Non-pigmented ciliary epithelial cell (primary cell): ENCODE measurements at regions not wholly inside any gene's neighbourhood (a gene's known extent, or its start where the extent isn't known, plus 50 kb on each side); places are given as distances from the start of the nearest gene placed in this dataset.
"Not testable (repeated sequence)": the region's sequence is repeated elsewhere in the genome, so short reads cannot be mapped to it uniquely, and the experiment has no call there.

Source experiments
- DNase-seq: peaks from one replicate; pipeline ENCODE4 v3.0.0-alpha.2; 2010; ENCODE audit warnings: low read depth

DNA sequence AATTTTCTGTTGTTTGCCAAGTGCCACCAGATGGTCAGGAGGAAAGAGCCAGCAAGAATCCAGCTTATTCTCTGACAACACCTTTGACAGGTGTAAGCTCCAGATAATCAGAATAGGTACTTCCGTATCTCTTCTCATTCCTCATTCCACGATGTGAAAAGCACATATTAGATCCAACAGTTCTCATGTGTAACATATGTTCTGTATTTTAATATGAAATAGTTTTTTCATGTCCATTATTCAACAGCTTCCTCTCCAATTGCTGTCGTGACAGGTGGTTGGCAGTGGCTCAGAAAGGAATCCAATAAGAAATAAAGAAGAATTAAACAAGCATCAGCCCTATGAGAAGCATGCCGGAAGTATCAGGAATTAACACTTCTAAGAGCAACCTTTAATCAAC is 1624.7 kb downstream of the MRPL39 start:
- DNase-seq: no peak

DNA sequence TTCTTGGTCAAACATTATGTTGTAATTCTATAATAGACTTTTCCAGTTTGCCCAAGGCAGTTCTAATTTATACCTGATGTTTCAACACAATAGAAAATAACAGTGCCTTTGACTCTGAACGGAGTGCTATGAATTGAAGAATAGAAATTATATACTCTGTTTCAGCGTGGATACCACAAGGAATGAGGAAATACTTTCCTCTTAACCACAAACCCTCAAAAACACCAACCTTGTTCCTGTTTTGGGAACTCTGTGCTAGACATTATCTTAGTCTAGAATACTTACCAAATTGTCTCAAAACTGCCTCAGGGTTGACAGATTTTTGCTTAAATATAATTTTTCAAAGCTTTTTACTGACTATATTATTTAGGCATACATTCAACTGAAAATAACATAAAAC is 1629.3 kb downstream of the MRPL39 start:
- peak; percentile 18 for DNase-seq

DNA sequence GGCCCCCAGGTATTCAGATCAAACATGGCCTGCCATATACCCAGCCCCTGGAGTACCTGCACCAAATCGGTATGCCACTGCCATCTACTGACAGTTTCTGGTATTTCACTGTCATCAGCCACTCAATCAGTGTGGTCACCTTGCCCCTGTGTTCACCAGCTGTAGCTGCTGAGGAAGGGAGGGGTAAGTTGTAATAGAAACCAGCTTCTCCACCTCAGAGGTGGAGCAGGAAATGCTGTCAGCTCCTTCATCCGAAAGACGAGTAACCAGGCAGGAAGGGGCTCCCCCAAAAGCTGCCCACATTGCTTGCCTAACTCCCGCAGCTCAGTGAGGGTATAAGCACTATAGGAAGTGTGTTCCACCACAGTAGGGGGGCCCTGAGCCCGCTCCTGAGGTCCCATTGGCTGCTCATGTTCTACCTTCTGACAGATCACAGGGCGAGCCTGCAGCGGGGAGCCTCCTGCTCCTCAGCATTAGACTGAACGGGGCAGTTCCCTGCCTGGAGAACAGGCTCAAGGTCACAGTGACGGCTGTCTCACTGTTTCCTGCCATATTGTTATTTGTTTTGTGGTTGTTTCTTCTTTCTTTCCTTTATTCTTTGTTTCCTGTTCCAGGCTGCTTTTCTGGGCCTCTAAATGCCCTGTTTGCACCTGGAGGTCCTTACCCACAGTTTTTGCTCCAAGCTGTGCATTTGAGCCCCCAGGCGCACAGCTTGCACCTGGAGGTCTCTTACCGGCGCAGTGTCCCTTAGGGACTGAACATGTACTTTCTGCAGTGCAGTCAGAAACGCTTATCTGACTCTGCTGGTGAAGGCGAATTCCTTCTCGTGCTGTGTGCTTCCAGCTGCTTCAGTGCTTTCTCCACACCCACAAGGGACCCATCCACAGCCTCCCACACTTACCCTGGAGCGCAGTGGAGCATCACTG is 1638.3 kb downstream of the MRPL39 start:
- DNase-seq: no peak

DNA sequence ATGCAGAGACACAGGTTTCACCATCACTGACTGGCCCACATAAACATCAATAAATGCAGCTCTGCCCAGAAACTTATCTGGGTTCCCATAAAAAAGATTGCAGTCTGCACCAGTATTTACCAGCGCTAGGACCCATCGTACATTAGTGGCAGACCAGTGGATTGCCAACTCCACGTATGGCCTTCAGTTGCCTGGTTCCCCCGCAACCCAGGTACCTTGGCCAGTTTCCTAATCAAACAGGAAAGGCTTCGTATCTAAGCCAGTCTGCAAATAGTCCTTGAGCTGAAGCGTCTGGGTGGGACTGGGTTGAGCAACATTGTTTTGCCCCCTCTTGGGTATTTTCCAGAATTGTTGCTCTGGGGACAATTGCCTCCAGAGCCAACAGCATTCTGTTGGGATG is 1639.3 kb downstream of the MRPL39 start:
- no peak for DNase-seq

DNA sequence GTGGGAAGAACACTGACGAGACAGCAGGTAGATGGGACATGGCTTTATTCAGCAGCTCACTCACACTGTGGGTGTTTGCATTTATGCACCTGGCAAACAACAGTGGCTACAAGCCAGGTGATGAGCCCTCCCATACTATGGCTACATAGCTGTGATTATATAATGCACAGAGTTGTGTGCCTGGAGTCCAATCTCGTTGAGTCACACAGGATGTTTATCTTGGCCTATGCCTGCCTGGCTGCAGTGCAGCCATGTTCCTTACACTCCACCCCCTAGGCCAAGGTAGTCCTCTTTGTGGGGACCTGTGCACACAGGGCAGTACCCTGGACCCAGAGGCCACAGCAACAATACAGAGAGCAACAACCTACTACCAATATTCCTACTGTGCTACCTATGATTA is 1643.8 kb downstream of the MRPL39 start:
- DNase-seq: no peak

DNA sequence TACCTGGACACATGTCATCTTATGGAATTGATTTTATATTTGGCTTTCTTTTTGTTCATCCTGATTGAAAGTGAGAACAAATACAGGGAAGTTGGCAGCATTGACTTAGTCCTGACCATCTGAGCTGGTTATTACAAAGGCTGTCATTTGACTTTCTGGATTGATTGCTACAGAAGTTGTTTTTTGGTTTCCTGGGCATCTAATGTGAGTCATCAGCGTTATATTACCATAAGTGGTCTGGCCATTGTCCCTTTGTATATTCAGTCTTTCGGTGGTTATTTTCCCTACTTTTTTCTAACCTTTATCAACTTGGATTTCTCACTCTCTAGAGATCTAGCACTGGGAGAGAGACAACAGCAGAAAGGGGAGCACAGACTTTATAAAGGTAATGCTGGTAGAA is 1646.5 kb downstream of the MRPL39 start:
- DNase-seq: no peak

DNA sequence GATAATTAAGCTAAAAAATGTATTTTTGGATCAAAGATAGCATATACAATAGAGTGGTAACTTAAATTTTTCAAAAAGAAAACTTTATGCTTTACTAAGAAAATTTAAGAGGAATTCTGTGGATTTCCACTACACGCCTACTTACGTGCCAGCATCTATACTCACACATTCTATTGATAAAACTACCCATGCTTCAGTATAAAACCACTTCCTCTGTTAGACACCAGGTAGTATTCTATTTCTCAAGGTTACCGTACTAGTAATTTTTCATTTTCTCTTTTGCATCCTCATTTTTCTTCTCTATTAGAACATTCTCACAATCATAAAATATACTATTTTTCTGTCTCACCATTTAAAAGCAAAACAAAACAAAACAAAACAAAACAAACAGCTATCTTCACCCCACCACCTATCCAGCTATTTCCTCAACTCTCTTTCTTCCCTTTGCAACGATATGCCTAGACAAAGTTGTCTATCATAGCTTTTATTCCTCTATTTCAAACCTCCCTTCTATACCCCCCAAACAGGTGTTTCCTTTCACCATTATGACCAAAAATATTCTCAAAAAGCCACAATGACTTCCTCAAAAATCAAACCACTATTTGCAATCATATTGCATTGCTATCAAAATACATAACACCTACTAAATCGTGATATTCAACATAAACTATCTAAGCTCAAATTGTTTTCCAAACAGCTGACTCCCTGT is 1652.0 kb downstream of the MRPL39 start:
- no peak for DNase-seq

DNA sequence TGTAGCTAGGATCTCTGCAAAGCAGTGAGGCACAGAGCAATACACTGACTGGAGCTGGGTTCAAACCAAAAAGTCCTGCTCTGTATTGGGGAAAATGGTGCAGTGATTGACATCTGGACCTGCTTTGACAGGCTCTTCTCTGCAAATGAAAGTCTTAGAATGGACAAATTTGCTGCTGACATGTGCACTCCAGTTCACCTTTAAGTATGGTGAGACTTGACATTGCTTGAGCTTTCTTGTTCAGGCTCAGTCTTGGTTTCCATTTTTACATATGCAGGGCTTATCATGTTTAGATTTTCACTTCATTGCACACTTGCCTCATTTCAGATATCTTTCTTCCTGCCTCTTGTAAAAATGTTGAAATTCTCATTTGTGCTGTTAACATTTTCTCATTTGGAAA is 1655.0 kb downstream of the MRPL39 start:
- DNase-seq: no peak

DNA sequence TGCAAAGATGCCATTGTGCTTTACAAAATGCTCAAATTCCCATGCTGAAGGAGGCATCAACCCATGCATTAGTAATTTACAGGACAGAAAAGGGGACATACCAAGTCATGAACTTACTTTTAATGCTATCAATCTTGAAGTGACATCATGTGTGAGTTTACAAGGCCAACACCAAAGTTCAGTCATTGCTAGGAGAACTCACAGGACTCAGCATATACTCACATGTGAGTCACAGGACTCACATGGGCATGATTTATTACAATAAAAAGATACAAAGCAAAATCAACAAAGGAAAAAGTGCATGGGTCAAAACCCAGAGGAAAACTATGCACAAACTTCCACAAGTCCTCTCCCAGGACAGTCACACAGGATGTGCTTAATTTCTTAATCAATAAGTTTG is 1656.0 kb downstream of the MRPL39 start:
- DNase-seq: no peak

DNA sequence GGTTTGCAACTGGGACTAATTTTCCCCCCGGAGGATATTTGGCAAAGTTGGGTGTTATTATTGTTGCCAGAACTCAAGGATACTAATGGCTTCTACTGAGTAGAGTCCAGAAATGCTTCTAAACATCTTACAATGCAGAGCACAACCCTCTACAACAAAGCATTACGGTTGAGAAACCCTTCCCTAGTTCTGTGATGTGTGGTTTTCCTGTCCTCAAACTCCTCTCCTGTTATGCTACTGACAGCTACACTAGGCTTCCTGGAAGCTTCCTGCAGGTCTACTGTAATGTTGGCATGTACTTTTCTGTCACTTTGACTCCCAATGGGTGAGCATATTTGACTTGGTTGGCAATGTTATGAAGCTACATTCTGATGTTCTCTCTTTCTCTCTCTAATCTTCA is 1656.9 kb downstream of the MRPL39 start:
- no peak for DNase-seq

DNA sequence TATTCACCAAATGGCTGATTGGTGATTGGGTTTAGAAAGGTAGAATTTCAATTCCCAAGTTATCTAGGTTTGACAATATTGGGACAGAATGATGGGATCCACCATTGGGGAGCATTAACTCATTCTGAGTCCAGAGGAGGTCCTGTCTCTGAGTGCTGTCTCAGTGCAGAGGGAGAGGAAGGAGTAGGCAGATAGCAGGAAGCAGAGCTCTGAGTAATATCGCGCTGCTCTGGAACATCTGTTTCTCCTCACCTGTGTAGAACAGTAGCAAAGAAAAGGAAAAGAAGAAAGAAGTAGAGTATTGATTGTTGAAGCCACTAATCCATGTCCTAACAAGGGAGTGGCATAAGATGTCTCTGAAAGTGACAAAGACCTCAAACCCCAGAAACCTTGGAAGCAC is 1657.8 kb downstream of the MRPL39 start:
- DNase-seq: no peak

DNA sequence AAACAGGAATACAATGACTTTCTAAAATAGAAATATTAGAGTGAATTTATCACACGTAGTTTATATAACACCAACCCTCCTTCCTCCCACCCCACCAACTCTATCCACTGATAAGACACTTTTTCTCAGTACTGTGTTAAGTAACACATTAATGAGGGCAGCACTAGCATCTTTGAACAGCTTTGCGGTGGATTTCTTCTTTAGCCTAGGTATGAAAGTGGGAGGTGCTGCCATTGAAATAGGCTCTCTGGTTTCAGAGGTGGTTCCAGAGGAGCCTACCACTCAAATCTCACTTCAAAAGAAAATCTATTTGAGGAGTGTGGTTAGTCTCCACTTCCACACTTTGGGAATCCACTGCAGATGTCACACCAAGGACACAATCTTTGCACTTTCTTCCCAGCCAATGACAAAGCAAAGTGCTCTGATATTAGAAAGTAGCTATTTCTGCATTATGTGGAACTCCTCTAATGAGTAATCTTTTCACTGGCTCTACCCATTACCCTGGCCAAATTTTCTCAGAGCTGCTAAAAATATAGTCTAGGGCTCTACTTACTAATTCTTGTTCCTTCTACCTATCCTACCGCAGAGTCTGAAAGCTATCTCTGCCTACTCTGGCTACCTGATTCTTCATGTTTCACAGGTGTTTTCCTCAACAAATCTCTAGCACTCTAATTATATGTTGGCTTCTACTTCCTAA is 1667.8 kb downstream of the MRPL39 start:
- DNase-seq: no peak

DNA sequence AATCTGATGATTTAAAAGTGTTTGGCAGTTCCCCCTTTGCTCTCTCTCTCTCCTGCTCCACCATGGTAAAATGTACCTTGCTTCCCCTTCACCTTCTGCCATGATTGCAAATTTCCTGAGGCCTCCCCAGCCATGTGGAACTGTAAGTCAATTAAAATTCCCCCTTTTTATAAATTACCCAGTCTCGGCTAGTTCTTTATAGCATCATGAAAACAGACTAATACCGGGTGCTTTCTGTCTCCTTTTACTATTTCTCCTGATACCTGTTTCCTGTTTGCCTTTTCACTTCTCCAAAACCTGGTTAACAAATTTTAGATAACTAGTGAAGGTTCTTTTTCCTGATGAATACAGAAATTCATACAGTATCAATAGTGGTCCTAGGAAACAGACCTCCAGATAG is 1670.3 kb downstream of the MRPL39 start:
- no peak for DNase-seq

DNA sequence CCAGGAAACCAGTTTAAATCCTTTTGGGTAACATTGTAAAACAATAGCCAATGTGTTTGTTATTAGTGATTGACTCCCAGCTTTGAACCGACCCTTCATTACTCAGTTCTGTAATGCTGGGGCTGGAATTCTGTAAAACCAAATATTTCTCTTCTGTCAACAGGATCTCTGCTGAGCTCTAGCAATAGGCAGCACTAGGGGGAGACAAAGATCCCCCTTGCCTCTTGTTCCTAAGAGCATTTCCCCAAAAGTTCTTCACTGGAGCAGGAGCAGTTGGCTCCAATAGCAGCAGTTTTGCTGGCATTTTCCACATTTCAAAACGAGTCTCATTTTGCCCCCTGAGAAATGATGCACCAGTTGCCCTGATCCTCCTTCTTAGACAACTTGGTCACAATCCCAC is 1671.1 kb downstream of the MRPL39 start:
- no peak for DNase-seq

DNA sequence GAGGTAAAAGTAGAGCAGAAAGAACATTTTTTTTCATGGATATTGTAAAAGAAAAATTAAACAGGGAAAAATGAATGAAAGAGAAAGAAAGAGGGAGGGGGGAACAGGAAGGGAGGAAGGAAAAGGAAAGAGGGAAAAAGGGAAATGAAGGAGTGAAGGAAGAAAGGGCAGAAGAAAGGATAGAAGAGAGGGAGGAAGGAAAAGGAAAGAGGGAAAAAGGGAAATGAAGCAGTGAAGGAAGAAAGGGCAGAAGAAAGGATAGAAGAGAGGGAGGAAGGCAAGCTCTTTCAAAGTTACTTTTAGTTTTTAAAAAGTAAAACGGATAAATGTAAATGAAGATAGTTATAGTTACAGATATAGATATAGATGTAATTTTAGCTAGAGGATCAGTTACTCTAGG is 1676.7 kb downstream of the MRPL39 start:
- no peak for DNase-seq

DNA sequence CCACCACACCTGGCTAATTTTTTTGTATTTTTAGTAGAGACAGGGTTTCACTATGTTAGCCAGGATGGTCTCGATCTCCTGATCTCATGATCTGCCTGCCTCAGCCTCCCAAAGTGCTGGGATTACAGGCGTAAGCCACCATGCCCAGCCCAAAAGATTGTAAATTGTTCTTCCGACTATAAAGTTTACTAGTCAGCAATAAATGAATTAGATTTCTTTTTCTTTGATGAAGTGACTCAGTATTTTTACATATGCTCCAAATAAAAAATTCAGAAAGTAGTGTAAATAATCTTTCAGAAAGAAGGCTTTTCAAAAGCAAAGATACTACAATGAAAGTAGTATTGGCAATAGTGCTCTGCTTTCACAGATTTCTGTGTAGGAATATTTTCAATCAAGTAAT is 1680.9 kb downstream of the MRPL39 start:
- DNase-seq: not testable (repeated sequence)

DNA sequence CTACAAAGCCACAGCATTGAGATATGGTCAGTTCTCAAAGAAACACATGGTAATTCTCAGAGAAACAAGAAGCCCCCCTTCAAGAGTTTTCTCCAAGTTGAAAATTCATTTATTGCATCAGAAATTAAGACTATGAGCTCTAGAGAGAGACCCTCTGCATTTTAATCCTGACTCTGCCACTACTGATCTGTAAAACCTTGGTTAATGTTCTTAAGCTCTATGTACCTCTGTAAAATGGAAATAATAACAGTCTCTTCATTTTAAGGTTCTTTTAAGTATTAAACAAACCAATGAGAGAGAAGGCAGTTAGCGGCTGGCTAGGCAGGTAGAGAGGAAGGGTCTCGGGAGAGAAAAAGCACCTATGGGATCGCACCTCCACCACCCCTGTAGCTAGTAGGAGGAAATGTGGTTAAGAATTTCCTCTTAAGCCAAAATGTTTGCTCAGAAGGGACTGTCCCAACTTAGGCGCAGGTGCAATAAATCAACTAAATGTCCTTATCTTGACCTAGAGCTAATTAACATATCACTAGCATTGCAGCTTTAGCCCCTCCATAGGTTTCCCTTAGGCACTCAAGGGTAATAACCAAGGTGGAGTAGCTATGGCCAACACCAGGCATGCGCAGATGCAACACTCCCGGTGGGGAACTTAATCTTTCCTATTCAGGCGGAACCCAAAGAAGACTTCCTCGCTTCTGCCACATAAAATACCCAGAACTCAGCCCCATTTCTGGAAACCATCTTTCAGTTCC is 1685.4 kb downstream of the MRPL39 start:
- DNase-seq: no peak

DNA sequence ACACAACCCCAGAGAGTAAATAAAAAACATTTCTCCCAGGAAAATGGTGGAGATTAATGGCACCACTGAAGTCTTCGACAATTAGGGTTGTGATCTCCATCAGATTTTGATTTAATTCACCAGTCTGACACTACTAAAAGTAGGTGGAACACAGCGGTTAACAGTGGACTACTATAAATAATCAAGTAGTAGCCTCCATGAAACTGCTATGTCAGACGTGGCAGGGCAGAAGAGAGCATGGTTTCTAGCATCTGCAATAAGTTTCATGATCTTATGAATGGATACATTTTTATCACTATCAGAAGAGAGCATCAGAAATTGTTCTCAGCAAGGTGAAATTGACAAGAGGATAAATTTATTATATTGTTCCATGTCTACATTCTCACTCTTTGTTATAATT is 1706.6 kb downstream of the MRPL39 start:
- no peak for DNase-seq

DNA sequence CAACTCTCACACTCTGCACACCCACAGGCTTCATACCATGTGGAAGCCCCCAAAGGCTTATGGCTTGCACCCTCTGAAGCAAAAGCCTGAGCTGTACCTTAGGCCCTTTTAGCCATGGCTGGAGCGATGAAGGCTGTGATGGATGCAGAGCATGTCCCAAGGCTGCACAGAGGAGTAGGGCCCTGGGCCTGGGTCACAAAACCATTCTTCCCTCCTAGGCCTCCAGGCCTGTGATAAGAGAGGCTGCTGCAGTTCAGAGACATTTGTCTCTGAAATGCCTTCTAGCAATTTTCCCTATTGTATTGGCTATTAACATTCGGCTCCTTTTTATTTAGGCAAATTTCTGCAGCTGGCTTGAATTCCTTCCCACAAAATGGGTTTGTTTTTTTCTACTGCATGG is 1707.7 kb downstream of the MRPL39 start:
- no peak for DNase-seq

DNA sequence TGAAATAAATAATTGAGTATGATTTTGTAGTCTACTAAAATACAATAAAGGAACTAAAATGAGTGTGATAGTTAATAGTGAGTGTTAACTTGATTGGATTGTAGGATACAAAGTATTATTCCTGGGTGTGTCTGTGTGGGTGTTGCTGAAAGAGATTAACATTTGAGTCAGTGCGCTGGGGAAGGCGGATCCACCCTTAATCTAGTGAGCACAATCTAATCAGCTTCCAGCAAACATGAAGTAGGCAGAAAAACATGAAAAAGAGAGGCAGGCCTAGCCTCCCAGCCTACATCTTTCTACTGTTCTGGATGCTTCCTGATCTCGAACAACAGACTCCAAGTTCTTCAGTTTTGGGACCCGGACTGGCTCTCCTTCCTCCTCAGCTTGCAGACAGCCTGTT is 1716.6 kb downstream of the MRPL39 start:
- no peak for DNase-seq

DNA sequence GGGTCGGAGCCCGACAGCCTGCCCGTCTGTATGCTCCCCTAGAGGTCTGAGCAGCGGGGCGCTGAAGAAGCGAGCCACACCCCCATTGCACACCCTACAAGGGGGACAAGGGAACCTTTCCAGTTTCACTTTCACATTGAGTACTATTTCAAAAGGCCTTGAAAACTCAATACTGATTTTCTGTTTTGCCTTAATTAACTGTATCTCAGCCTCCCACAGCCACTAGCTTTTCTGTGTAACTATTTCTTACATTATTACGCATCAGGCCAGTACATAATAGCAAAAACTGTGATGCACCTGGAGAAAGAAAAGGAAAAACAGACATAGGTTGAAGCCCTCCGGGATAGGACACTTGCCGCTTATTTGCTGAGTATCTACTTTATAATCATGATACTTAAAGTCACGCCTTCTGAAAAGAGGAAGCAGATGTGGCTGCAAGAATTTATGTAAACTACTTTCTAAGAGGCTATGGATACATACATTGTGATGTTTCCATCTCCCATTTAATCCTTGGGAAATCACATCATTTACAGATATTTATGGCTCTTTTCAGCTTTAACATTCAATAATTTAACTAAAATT is 1719.5 kb downstream of the MRPL39 start:
- no peak for DNase-seq
